ENCODE measurements at regions not wholly inside any gene's neighbourhood (a gene's known extent, or its start where the extent isn't known, plus 50 kb on each side); places are given as distances from the start of the nearest gene placed in this dataset.

- no peak for ATAC-seq (ENCODE audit: low FRiP score)
- no peak for DNase-seq (ENCODE audit: low spot score)
- no peak for TF ChIP-seq CTCF (IDR thresholded peaks at IDR 0.05)
Observed at GRCh38 chr11:28461338-28461737, 353.1 kb downstream of the METTL15 start.

GRCh38 chr11:28460348-28460747, 352.2 kb downstream of the METTL15 start:
- no peak for TF ChIP-seq CTCF (IDR thresholded peaks at IDR 0.05)
- DNase-seq (ENCODE audit: low spot score) (no peak), ATAC-seq (ENCODE audit: low FRiP score) (no peak)

- no peak for DNase-seq (ENCODE audit: low spot score)
- TF ChIP-seq CTCF (IDR thresholded peaks at IDR 0.05): no peak
- ATAC-seq (ENCODE audit: low FRiP score): no peak
Observed at GRCh38 chr11:28459912-28460311, 351.7 kb downstream of the METTL15 start.

GRCh38 chr11:28457481-28458065, 349.4 kb downstream of the METTL15 start:
- DNase-seq (ENCODE audit: low spot score) (no peak), ATAC-seq (ENCODE audit: low FRiP score) (no peak)
- TF ChIP-seq CTCF (IDR thresholded peaks at IDR 0.05): no peak

- DNase-seq (ENCODE audit: low spot score): no peak
- no peak for TF ChIP-seq CTCF (IDR thresholded peaks at IDR 0.05)
- no peak for ATAC-seq (ENCODE audit: low FRiP score)
Observed at GRCh38 chr11:28448186-28448585, 340.0 kb downstream of the METTL15 start.

GRCh38 chr11:28447226-28447625, 339.0 kb downstream of the METTL15 start:
- ATAC-seq (ENCODE audit: low FRiP score) (no peak), DNase-seq (ENCODE audit: low spot score) (no peak)
- no peak for TF ChIP-seq CTCF (IDR thresholded peaks at IDR 0.05)

GRCh38 chr11:28442131-28442530, 333.9 kb downstream of the METTL15 start:
- TF ChIP-seq CTCF (IDR thresholded peaks at IDR 0.05): no peak
- ATAC-seq (ENCODE audit: low FRiP score) (no peak), DNase-seq (ENCODE audit: low spot score) (no peak)

Measured in omental fat pad (tissue), 3 donors.